CD14-positive monocyte (primary cell): ENCODE measurements at regions not wholly inside any gene's neighbourhood (a gene's known extent, or its start where the extent isn't known, plus 50 kb on each side); places are given as distances from the start of the nearest gene placed in this dataset.

Experiments used
- DNase-seq, 3 donors: peaks; one replicate each; pipeline ENCODE4 v3.0.0-alpha.2; 2011 to 2022
- H2AFZ ChIP-seq: 2 replicates; pipeline ENCODE4 v1.6.0; 2012; ENCODE audit warnings: mild to moderate bottlenecking, low read depth, low read length, inconsistent platforms; ENCODE audit not compliant: insufficient read depth, poor library complexity, severe bottlenecking
- H3K27ac ChIP-seq, 2 donors: 1 replicate in 1 of 2; 2 replicates in 1 of 2; pipeline ENCODE4 v1.5.1; 2012 to 2013; ENCODE audit warnings: low read length in 2 of 2, control low read depth in 1 of 2, inconsistent platforms in 1 of 2, low read depth in 1 of 2, mild to moderate bottlenecking in 1 of 2
- H3K27me3 ChIP-seq, 2 donors: one replicate each; pipeline versions ENCODE4 v1.6.0 to v1.6.1; 2011 to 2013; ENCODE audit warnings: low read length in 2 of 2; ENCODE audit not compliant: control insufficient read depth in 2 of 2, insufficient read depth in 2 of 2
- H3K36me3 ChIP-seq, 2 donors: replicated peaks in 1 of 2; 1 replicate in 1 of 2; 2 replicates in 1 of 2; pipeline versions ENCODE4 v1.5.1 to v1.6.1; 2012 to 2013; ENCODE audit warnings: low read length in 2 of 2, control low read depth in 1 of 2, inconsistent platforms in 1 of 2, mild to moderate bottlenecking in 1 of 2; ENCODE audit not compliant: insufficient read depth in 2 of 2, control insufficient read depth in 1 of 2
- H3K4me1 ChIP-seq, 2 donors: 1 replicate in 1 of 2; 2 replicates in 1 of 2; pipeline versions ENCODE4 v1.5.1 to v1.6.1; 2012 to 2013; ENCODE audit warnings: low read length in 2 of 2, control low read depth in 1 of 2, inconsistent platforms in 1 of 2, mild to moderate bottlenecking in 1 of 2, moderate library complexity in 1 of 2; ENCODE audit not compliant: insufficient read depth in 2 of 2, control insufficient read depth in 1 of 2
- H3K4me2 ChIP-seq: replicated peaks from 2 replicates; pipeline ENCODE3; 2012; ENCODE audit warnings: low read length, moderate library complexity, mild to moderate bottlenecking; ENCODE audit not compliant: poor library complexity, severe bottlenecking; ENCODE audit errors: extremely low read depth
- H3K4me3 ChIP-seq, 3 experiments: fragments of 200-600 bp in 1 of 3; sonication (generic) in 1 of 3; replicated peaks in 1 of 3; 1 replicate in 2 of 3; 2 replicates in 1 of 3; pipeline ENCODE4 v1.5.1; 2011 to 2013; ENCODE audit warnings: low read length in 3 of 3, mild to moderate bottlenecking in 3 of 3, control low read depth in 2 of 3, low read depth in 2 of 3, inconsistent platforms in 1 of 3, moderate library complexity in 1 of 3
- H3K79me2 ChIP-seq: 2 replicates; pipeline ENCODE4 v1.6.0; 2012; ENCODE audit warnings: mild to moderate bottlenecking, control low read depth, inconsistent platforms, low read length, moderate library complexity; ENCODE audit not compliant: insufficient read depth
- H3K9ac ChIP-seq: 2 replicates; pipeline ENCODE4 v1.6.0; 2017; ENCODE audit warnings: low read length, mild to moderate bottlenecking; ENCODE audit not compliant: insufficient read depth, poor library complexity, severe bottlenecking
- H3K9me3 ChIP-seq, 2 donors: replicated peaks in 1 of 2; 1 replicate in 1 of 2; 2 replicates in 1 of 2; pipeline versions ENCODE4 v1.5.1 to v1.6.1; 2012 to 2013; ENCODE audit warnings: low read length in 2 of 2, control low read depth in 1 of 2; ENCODE audit not compliant: control insufficient read depth in 1 of 2, insufficient read depth in 1 of 2
- H4K20me1 ChIP-seq: 2 replicates; pipeline ENCODE4 v1.6.0; 2012; ENCODE audit warnings: mild to moderate bottlenecking, low read length, control low read depth, moderate library complexity; ENCODE audit not compliant: insufficient read depth
- H3K27ac Mint-ChIP-seq, 7 donors: one replicate each; pipeline ENCODE4 v1.8.0; 2020; ENCODE audit warnings: mild to moderate bottlenecking in 7 of 7, mixed read lengths in 7 of 7, moderate library complexity in 6 of 7, inconsistent platforms in 2 of 7
- H3K27me3 Mint-ChIP-seq, 3 donors: one replicate each; pipeline ENCODE4 v1.8.0; 2021 to 2022; ENCODE audit warnings: low read depth in 3 of 3, mild to moderate bottlenecking in 3 of 3, mixed read lengths in 3 of 3, moderate library complexity in 3 of 3, inconsistent platforms in 1 of 3
- H3K36me3 Mint-ChIP-seq, 2 donors: one replicate each; pipeline ENCODE4 v1.8.0; 2020; ENCODE audit warnings: mixed read lengths in 2 of 2, inconsistent platforms in 1 of 2, mild to moderate bottlenecking in 1 of 2
- H3K4me1 Mint-ChIP-seq: one replicate; pipeline ENCODE4 v1.8.0; 2020; ENCODE audit warnings: mild to moderate bottlenecking, mixed read lengths
- H3K4me3 Mint-ChIP-seq, 2 donors: one replicate each; pipeline ENCODE4 v1.8.0; 2020; ENCODE audit warnings: mild to moderate bottlenecking in 2 of 2, mixed read lengths in 2 of 2, moderate library complexity in 1 of 2
- H3K9me3 Mint-ChIP-seq, 7 donors: one replicate each; pipeline ENCODE4 v1.8.0; 2020 to 2022; ENCODE audit warnings: mixed read lengths in 7 of 7, mild to moderate bottlenecking in 6 of 7, moderate library complexity in 6 of 7, inconsistent platforms in 2 of 7
- WGBS: methylation state at CpG from one replicate; pipeline ENCODE4 v1.1.5; 2013; ENCODE audit warnings: missing lambda C conversion rate; ENCODE audit not compliant: insufficient coverage; 5-methylcytosine and 5-hydroxymethylcytosine counted together
- intact Hi-C, 2 donors: fragments of 100-400 bp; cut with micrococcal nuclease; formaldehyde crosslinking; loops; one replicate each; pipeline versions ENCODE4 v1.15.0 to v1.15.1; 2023
- TF ChIP-seq, protein P1 (sequence below): fragments of 200-600 bp; IDR thresholded peaks from one replicate; pipeline ENCODE4 v1.8.0; 2022; ENCODE audit warnings: antibody characterized with exemption, mild to moderate bottlenecking

DNA sequence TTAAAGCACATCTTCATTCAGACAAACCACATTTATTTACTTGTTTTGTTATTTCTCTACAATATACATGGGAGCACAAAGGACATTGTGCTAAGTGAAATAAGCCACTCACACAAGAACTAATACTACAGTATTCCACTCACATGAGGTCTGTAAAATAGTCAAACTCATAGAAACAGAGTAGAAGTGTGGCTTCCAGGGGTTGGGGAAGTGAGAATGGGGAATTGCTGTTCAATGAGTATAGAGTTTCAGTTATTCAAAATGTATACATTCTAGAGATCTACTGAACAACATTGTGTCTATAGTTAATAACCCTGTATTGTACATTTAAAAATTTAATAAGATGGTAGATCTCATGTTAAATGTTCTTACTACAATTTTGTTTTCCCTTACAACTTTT is 88.8 kb downstream of the ATXN7L3B start:
- no peaks in the 10 kb centered on the region for H3K27me3 Mint-ChIP-seq
- no peaks in the 10 kb centered on the region for H3K4me1 ChIP-seq
- H3K4me2 ChIP-seq = no peak overlapping the region
- TF ChIP-seq, protein P1, sequence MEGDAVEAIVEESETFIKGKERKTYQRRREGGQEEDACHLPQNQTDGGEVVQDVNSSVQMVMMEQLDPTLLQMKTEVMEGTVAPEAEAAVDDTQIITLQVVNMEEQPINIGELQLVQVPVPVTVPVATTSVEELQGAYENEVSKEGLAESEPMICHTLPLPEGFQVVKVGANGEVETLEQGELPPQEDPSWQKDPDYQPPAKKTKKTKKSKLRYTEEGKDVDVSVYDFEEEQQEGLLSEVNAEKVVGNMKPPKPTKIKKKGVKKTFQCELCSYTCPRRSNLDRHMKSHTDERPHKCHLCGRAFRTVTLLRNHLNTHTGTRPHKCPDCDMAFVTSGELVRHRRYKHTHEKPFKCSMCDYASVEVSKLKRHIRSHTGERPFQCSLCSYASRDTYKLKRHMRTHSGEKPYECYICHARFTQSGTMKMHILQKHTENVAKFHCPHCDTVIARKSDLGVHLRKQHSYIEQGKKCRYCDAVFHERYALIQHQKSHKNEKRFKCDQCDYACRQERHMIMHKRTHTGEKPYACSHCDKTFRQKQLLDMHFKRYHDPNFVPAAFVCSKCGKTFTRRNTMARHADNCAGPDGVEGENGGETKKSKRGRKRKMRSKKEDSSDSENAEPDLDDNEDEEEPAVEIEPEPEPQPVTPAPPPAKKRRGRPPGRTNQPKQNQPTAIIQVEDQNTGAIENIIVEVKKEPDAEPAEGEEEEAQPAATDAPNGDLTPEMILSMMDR = no peak
- no peak overlapping the region for H3K9ac ChIP-seq
- no peak overlapping the region for H3K4me3 Mint-ChIP-seq
- H3K27ac Mint-ChIP-seq = no peak overlapping the region
- DNase-seq = no peak
- no peaks in the 10 kb centered on the region for H3K9me3 ChIP-seq
- H3K27me3 ChIP-seq = no peaks in the 10 kb centered on the region
- no peak overlapping the region for H2AFZ ChIP-seq
- intact Hi-C loops = no loop called here
- no peak overlapping the region for H3K4me3 ChIP-seq
- no peaks in the 10 kb centered on the region for H4K20me1 ChIP-seq
- no peaks in the 10 kb centered on the region for H3K4me1 Mint-ChIP-seq
- peaks cover 0 to 5% (median 3%) of the 10 kb centered on the region in 7 donors for H3K9me3 Mint-ChIP-seq
- no peak overlapping the region for H3K27ac ChIP-seq
- no peaks in the 10 kb centered on the region for H3K36me3 ChIP-seq
- no peaks in the 10 kb centered on the region for H3K79me2 ChIP-seq
- no peaks in the 10 kb centered on the region for H3K36me3 Mint-ChIP-seq

GRCh38 chr12:74641262-74641661 is 103.6 kb downstream of the ATXN7L3B start:
- H3K9me3 ChIP-seq = no peaks in the 10 kb centered on the region
- WGBS = 100% methylated on average over 1 of the region's 2 CpGs
- no peak overlapping the region for H3K4me3 ChIP-seq
- Mint-ChIP-seq H3K27me3 (peaks cover 0 to 3% (median 0%) of the 10 kb centered on the region in 3 donors), H3K27ac (no peak overlapping the region), H3K9me3 (peaks cover 0 to 4% (median 0%) of the 10 kb centered on the region in 7 donors), H3K4me3 (no peak overlapping the region), H3K4me1 (no peaks in the 10 kb centered on the region), H3K36me3 (no peaks in the 10 kb centered on the region)
- H3K4me2 ChIP-seq = no peak overlapping the region
- TF ChIP-seq, protein P1 = no peak
- H4K20me1 ChIP-seq = no peaks in the 10 kb centered on the region
- H3K27me3 ChIP-seq = no peaks in the 10 kb centered on the region
- no peak overlapping the region for H3K9ac ChIP-seq
- no peak for DNase-seq
- intact Hi-C loops = no loop called here
- no peaks in the 10 kb centered on the region for H3K4me1 ChIP-seq
- no peaks in the 10 kb centered on the region for H3K79me2 ChIP-seq
- H2AFZ ChIP-seq = no peak overlapping the region
- H3K36me3 ChIP-seq = no peaks in the 10 kb centered on the region
- H3K27ac ChIP-seq = no peak overlapping the region
